NCI-H2196 (cell line): ENCODE measurements at regions not wholly inside any gene's neighbourhood (a gene's known extent, or its start where the extent isn't known, plus 50 kb on each side); places are given as distances from the start of the nearest gene placed in this dataset.

ENCODE experiments used
- DNase-seq: peaks from one replicate; lab custom pipeline; 2025; ENCODE audit not compliant: unreplicated experiment; lab: John Stamatoyannopoulos, UW

DNA sequence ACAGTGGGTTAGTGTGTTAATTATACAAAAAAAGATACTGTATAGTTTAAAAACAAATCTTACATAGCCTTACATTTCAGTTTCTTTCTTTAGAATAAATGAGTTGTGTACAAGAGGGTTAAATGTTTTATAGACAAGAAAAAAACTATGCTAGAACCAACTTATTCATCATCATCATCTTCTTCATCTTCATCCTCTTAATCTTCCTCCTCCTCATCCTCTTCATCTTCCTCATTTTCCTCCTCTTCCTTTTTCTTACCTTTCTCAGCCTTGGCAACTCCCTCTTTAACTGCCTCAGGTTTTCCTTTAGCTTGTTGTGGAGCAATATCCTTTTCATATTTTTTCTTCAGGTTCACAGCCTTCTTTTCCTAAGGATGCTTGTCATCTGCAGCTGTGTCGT lies 53.7 kb downstream of the RPS12 start:
- no peak for DNase-seq

GRCh38 chr6:132872923-132873322 lies 58.6 kb downstream of the RPS12 start:
- no peak for DNase-seq

DNA sequence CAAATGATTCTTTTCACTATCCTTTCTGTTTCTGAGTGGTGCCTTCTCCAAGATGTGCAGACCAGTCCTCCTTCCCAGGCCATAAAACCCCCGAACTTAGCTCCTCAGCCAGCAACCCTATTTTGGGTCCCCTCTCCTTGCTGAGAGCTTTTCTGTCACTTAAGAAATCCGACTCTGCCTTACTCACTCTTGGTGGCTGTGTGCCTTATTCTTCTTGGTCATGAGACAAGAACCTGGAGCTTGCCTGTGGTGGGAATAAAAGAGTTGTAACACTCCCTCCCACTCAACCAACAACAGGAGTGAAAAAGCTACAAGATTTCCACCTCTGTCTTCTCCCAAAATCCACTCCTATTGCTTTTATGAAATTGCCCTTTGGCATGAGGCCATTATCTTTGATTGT lies 62.6 kb downstream of the RPS12 start:
- no peak for DNase-seq

GRCh38 chr6:132887204-132887603 lies 72.8 kb downstream of the RPS12 start:
- no peak for DNase-seq

DNA sequence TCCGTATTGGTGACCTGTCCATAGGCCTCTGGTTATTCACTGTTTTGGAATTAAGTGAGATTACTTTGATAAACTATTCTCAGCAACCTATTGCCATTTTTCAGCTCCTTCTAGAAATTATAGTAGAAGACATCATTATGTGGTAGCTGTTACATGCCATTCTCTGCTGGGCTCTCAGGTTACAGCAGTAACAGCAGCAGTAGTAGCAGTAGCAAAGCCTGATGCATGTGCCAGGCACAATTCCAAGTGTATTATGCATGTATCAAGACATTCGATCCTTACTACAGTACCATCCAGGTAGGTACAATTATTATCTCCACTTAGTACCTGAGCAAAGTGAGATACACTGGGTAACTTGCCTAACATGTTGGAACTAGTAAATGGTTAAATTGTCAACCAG lies 74.3 kb downstream of the RPS12 start:
- DNase-seq, result no peak

DNA sequence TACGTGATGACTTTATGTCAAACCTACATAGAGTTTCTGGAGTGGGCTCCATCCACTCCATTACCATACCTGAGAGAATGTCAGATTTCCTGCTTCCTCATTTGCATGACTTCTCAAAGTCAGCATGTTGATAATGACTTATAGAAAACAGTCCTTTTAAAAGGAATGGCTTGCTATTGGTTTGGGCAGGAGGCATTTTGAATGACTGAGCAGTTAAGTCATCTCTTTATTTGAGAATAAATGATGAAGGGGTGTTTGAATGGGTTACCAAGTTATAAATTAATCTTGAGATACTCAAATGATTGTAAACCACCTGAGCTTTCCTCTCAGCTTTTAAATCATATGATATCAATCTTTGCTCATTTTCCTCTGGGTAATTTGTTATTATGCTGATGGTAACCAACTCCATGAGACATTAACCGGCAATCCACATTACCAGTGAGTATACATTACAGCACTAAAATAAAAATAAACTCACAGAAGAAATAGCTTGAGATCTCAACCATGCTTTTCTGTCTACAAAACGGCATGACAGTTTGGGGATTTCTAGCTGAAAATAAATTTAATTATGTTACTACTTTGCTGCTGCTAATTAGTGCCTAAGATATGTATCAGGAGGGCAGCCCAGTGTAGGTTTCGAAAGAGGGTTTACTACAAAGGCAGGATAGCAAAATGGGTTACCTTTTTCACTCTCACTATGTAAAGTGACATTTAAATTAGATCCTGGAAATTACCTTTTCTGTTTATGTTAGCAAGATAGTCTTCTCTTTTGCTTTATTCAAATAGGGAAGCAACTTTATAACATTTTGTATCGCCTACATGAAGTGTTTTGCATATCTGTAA lies 78.8 kb downstream of the RPS12 start:
- DNase-seq, result no peak

DNA sequence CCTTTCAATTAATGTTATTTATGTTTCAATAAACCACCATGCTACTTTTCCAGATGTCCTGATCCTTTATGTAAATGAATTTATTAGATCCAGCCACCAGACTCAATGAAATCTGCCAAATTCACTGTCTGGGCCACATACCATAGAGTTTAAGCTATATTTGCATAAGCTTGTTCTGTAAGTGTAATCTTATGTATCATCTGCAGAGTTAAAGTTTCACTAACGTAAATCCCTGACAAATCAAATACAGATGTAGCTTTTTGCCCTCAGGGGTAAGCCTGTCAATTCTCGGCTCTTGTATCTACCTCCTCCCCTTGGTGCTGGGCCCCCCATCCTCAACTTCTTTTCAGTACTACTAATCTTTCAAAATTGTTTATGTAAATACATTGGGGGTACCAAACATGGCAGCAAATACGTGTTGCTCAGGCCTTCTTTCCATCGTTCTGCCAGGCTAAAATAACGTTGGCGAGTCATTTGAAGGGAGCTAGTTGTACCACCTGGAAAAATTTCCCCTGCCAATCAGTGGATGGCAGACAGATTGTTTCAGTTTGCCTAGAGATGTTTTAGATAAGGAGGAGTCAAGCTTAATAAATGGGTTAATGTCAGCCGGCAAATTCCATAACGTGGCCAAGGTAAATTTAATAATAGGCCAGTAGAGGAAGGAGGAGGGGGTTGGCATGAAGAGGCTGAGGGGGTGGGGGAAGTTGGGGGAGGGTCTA lies 79.6 kb downstream of the RPS12 start:
- DNase-seq, result no peak

DNA sequence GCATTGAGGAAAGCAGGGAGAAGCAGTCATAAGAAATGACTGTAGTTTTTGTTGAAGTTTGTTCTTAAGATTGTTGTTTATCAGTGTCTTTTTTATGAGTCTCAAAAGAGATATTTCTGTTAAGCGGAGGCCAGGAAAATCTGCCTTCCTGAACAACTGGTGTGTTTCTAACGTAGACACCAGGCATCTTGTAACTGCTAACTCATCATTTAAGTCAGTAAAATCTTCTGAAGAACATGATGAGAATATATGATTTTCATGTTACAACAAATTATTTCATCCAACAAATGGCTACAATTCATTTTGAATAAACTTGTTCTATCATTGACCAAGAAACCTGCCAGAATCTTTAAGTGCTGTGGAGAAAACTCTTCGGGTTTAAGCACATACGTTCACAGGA lies 84.0 kb downstream of the RPS12 start:
- DNase-seq, result no peak

- DNase-seq, result no peak
Measured at GRCh38 chr6:132900849-132901248, 86.5 kb downstream of the RPS12 start.

DNA sequence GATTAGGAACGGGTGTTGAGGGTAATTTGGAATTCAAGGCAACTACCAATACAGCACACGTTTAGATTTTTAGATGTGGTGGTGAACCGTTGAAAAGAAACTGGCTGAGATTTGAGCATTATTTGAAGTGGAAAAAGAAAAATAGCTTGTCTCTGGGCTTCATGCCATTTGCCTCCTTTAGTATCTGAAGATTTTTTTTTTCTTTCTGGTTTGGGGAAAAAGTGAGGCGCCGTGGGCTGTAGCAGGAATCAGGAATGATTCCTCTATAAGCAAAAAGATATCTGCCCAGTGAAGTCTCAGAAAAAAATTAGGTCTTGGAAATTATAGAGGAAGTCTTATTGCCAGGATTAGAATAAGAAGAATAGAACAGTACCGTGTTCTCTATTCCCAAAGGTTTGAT lies 88.5 kb downstream of the RPS12 start:
- DNase-seq, result no peak

DNA sequence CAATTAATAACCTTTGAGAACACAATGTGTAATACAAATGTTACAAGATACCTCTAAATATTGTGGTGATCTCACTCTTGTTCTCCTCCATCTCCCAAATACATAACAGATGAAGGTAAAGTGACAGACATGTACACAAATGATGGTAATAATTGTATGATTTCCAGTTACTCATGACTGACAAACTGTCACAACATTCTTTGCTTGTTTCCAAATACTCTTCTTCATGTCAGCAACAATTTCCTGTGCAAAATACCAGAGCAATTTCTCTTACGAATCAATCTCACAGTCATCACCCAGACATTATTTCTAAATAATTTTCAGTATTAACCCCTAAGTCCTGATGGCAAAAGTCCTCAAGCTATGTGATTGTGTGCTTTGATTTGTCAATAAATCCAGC lies 92.9 kb downstream of the RPS12 start:
- DNase-seq, result no peak

DNA sequence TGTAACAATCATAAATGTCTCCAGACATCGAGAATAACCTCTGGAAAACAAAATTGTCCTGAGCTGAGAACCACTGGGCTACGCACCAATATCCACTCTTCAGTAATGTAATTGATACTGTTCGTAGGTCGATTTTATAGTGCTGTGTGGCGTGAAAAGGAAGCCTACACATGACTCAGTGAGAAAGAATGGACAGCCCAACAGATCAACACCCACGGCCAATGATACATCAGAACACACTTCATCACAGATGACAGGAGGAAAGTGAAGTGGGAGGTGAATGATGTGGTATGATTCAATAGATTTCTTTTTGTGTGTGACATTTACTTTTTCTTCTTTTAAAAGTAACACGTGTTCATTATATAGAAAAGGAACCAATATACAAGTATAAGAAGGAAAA lies 93.5 kb downstream of the RPS12 start:
- no peak for DNase-seq

- no peak for DNase-seq
Measured at GRCh38 chr6:132909742-132910141, 95.4 kb downstream of the RPS12 start.

DNA sequence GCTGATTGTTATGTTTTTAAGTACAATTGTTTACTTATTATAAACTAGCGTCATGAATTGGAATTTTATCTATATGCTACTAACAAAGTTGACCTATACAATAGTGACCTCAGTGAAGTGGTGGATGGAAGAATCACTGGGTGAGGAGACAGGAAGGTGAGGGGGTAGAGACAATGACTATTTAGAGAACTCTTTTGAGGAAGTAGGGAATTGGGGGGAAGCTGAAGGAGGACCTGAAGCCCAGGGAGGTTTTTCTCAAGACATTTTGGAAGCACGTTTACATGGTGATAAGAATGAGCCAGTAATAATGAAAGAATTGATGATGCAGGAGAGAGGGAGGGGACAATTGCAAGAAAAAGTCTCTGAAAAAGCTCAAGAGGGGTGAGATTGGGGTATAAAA lies 96.4 kb downstream of the RPS12 start:
- DNase-seq, result no peak

- peak; percentile 28 for DNase-seq
Measured at GRCh38 chr6:132919045-132919860, 104.9 kb downstream of the RPS12 start.

DNA sequence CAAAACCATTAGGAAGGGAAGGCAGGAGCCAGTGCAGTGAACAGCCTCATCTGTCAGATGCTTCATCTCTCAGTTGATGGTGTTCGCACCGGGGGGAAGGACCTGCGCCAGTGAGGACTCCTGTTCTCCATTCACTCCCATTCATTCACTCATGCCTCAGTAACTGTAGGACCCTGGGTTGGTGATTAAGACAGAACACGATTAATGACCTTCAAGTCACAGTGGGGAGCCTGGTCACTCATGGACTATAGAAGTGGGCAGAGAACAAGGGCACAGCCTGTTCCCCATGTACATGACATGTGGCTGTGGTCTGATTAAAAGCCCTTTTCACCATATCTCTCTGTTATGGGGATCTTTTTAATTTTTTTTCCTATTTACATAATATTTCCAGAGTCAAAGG lies 113.3 kb downstream of the RPS12 start:
- no peak for DNase-seq

DNA sequence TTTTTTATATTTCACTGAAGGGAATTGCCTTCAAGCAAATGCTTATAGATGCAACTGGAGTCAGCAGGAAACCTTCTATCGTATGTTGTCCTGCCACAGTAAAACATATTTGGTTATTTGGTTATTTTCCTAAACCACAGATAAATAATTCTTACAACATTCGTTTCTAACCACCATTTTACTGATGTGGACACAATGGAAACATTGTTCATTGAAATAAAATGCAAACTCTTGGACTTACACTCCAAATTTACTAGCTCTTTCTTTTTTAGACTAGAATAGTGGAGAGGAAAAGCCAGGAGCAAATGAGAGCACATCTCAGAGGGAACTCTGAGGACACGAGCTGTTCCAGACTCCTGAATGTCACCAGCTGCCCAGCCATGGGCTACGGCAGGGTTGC lies 114.8 kb downstream of the RPS12 start:
- no peak for DNase-seq

DNA sequence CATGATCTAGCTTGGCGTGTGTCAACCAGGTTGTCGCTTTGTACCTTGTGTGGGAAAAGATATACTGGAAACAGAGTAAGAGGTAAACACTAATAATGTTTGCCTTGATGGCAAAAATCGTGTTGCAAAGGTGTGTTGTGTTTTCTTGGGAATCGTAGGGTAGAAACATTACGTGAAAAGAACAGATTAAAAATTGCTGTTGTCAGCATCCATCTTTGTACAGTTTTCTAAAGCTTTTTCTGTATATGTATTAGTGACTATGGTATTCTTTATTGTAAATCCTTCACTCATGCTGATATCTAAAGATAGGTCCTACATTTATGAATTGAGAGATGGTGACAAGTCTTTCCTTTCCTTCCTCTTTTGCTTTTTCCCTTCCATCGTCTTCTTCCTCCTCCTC lies 116.9 kb downstream of the RPS12 start:
- DNase-seq, result no peak

DNA sequence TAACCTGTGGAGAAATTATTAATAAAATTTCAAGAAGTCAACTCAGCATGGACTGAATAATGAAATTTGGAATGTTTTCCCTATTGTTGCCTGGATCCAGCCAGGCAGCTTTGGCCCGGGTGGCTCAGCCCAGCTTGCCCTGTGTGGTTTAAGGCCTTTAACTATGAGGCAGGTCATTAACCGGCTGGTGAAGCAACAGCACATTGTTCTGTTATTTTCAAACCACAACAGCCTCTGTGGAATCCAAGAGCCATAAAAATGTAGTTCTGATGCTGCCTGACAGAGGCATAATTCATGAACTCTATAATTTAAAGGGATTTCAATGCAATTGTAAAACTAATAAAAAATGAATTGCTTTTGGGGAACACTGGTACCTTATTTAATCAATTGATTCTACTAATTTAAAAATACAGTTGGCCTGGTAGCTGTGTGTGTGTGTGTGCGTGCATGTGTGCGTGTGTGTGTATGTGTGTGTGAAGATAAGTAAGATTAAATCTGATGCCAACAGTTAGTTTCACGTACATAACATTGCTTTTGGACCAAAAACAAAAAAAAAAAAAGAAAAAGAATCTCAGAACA lies 117.7 kb downstream of the RPS12 start:
- DNase-seq, result no peak

DNA sequence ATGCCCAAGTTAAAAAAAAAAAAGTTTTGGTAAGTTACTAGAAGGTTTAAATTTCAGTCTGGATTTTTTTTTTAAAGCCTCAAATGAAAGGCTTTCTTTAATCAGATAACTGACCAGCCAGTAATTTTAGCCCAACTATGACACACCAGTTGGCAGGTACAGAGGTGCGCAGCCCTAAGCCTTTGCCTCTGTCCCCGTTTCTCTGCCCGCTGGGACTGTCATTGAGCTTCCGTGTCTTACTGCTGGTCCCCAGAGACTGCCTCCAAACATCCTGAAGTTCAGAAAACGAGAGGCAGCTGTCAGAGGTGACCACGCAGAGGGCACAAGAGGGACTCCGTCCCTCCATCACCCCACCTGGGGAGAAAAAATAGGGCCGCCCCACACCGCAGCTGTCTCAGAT lies 118.2 kb downstream of the RPS12 start:
- DNase-seq, result no peak

DNA sequence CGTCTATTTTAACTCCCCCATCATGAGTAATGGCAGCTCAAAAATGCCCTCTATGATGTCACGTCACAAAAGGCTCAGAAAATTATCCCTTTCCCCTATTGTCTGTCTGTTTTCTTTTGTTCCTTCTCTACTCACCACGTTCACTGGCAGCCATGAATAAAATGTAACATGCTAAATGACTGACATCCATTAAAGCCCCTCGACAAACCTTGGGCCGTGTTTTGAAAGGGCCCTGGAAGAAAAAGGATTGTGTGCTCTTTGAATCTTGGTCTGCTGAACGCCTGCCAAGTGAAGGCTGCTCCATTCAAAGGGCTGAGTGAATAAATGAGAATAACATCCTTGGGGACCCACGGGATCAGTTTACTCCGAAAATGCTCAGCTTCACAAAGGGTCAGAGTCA lies 118.7 kb downstream of the RPS12 start:
- no peak for DNase-seq
